IMR-90 (cell line): ENCODE measurements at regions not wholly inside any gene's neighbourhood (a gene's known extent, or its start where the extent isn't known, plus 50 kb on each side); places are given as distances from the start of the nearest gene placed in this dataset.

Source experiments
- ATAC-seq: fragments of 200-7000 bp; cut with Tn5 transposase; 2 replicates; pipeline ENCODE4 v1.9.1; 2020; ENCODE audit warnings: low read depth, mild to moderate bottlenecking, moderate library complexity
- BruUV-seq: library from RNA; stranded (reverse); fragments of 400-500 nt; replicated peaks from 2 replicates; lab custom pipeline; 2021; lab: Mats Ljungman, UMichigan
- CTCF ChIA-PET: fragments of 300-600 bp; formaldehyde crosslinking; extraction: SDS; loops from one replicate; lab custom pipeline; 2021; ENCODE audit warnings: antibody characterized with exemption; lab: Yijun Ruan, JAX
- POLR2A ChIA-PET: fragments of 300-600 bp; sonication (Branson Sonifier 250); formaldehyde crosslinking; loops from one replicate; lab custom pipeline; 2022; ENCODE audit warnings: antibody characterized with exemption; ENCODE audit not compliant: unreplicated experiment; lab: Charles Lee
- DNase-seq: peaks from one replicate; pipeline ENCODE4 v3.0.0; 2013
- H2AFZ ChIP-seq: replicated peaks from 2 replicates; pipeline ENCODE3; 2013; ENCODE audit warnings: low read length, mild to moderate bottlenecking; ENCODE audit not compliant: poor library complexity
- H2AK5ac ChIP-seq: 2 replicates; pipeline ENCODE4 v1.6.1; 2013; ENCODE audit warnings: low read depth, low read length, inconsistent platforms
- H2AK9ac ChIP-seq: replicated peaks from 2 replicates; pipeline ENCODE3; 2013; ENCODE audit warnings: mild to moderate bottlenecking, low read depth, low read length, moderate library complexity; ENCODE audit not compliant: poor library complexity
- H2BK120ac ChIP-seq: 2 replicates; pipeline ENCODE4 v1.6.1; 2013; ENCODE audit warnings: low read depth, low read length, inconsistent platforms
- H2BK15ac ChIP-seq: 3 replicates; pipeline ENCODE4 v1.6.1; 2013; ENCODE audit warnings: low read depth, low read length, inconsistent platforms
- H2BK20ac ChIP-seq: 2 replicates; pipeline ENCODE4 v1.6.1; 2013; ENCODE audit warnings: low read depth, mild to moderate bottlenecking, inconsistent platforms, low read length, moderate library complexity
- H2BK5ac ChIP-seq: 2 replicates; pipeline ENCODE4 v1.6.1; 2013; ENCODE audit warnings: mild to moderate bottlenecking, low read depth, low read length, inconsistent platforms; ENCODE audit not compliant: poor library complexity, severe bottlenecking
- H3K14ac ChIP-seq: replicated peaks from 2 replicates; pipeline ENCODE4 v1.6.1; 2013; ENCODE audit warnings: low read depth, low read length, inconsistent platforms
- H3K18ac ChIP-seq: 2 replicates; pipeline ENCODE4 v1.6.1; 2013; ENCODE audit warnings: low read depth, low read length, control low read depth
- H3K23ac ChIP-seq: 2 replicates; pipeline ENCODE4 v1.6.1; 2013; ENCODE audit warnings: low read depth, low read length, inconsistent platforms
- H3K27ac ChIP-seq: 2 replicates; pipeline ENCODE4 v1.5.1; 2013; ENCODE audit warnings: mild to moderate bottlenecking, control low read depth, low read length; ENCODE audit not compliant: insufficient read depth
- H3K27me3 ChIP-seq: 2 replicates; pipeline ENCODE4 v1.6.1; 2013; ENCODE audit warnings: low read length; ENCODE audit not compliant: control insufficient read depth, insufficient read depth
- H3K36me3 ChIP-seq: 2 replicates; pipeline ENCODE4 v1.6.1; 2013; ENCODE audit warnings: low read length, mixed read lengths; ENCODE audit not compliant: control insufficient read depth, insufficient read depth
- H3K4ac ChIP-seq: 2 replicates; pipeline ENCODE4 v1.6.1; 2013; ENCODE audit warnings: low read depth, low read length, inconsistent platforms
- H3K4me1 ChIP-seq: 2 replicates; pipeline ENCODE4 v1.6.1; 2013; ENCODE audit warnings: low read length, mixed read lengths; ENCODE audit not compliant: control insufficient read depth, insufficient read depth
- H3K4me2 ChIP-seq: 2 replicates; pipeline ENCODE4 v1.6.1; 2013; ENCODE audit warnings: low read depth, mild to moderate bottlenecking, control low read depth, low read length, moderate library complexity
- H3K4me3 ChIP-seq: 2 replicates; pipeline ENCODE4 v1.5.1; 2013; ENCODE audit warnings: low read depth, mild to moderate bottlenecking, control low read depth, low read length, moderate library complexity; ENCODE audit not compliant: insufficient read depth
- H3K56ac ChIP-seq: 2 replicates; pipeline ENCODE4 v1.6.1; 2013; ENCODE audit warnings: low read length, inconsistent platforms; ENCODE audit not compliant: insufficient read depth; ENCODE audit errors: extremely low read depth
- H3K79me1 ChIP-seq, 2 experiments: 2 replicates each; pipeline ENCODE4 v1.6.1; 2013; ENCODE audit warnings: low read length in 2 of 2, inconsistent platforms in 1 of 2, low read depth in 1 of 2
- H3K9ac ChIP-seq: 2 replicates; pipeline ENCODE4 v1.6.1; 2013; ENCODE audit warnings: low read depth, low read length, control low read depth
- H3K9me1 ChIP-seq: 2 replicates; pipeline ENCODE4 v1.6.1; 2013; ENCODE audit warnings: low read length, inconsistent platforms; ENCODE audit not compliant: insufficient read depth
- H3K9me3 ChIP-seq: 2 replicates; pipeline ENCODE4 v1.6.1; 2013; ENCODE audit warnings: low read length; ENCODE audit not compliant: control insufficient read depth, insufficient read depth
- H4K20me1 ChIP-seq: 2 replicates; pipeline ENCODE4 v1.6.1; 2013; ENCODE audit warnings: low read length, inconsistent platforms; ENCODE audit not compliant: insufficient read depth
- H4K5ac ChIP-seq: 2 replicates; pipeline ENCODE4 v1.6.1; 2013; ENCODE audit warnings: mild to moderate bottlenecking, low read depth, low read length, control low read depth
- H4K8ac ChIP-seq, 2 experiments: 2 replicates each; pipeline ENCODE4 v1.6.1; 2013; ENCODE audit warnings: low read depth in 2 of 2, low read length in 2 of 2, control low read depth in 1 of 2, inconsistent platforms in 1 of 2
- H4K91ac ChIP-seq: 2 replicates; pipeline ENCODE4 v1.6.1; 2013; ENCODE audit warnings: low read depth, low read length, inconsistent platforms; ENCODE audit not compliant: insufficient read depth
- BHLHE40 ChIP-seq: fragments of 150-350 bp; IDR thresholded peaks from 2 replicates; pipeline ENCODE4 v1.6.1; 2016; ENCODE audit warnings: mild to moderate bottlenecking, low read depth, low read length
- CEBPB ChIP-seq: IDR thresholded peaks from 2 replicates; pipeline ENCODE4 v1.6.1; 2012; ENCODE audit warnings: low read depth, low read length, improper control_type of control experiment
- ELK1 ChIP-seq: fragments of 150-350 bp; IDR thresholded peaks from 2 replicates; pipeline ENCODE4 v1.6.1; 2016; ENCODE audit warnings: low read depth, mild to moderate bottlenecking, low read length, moderate library complexity, borderline replicate concordance
- MAFK ChIP-seq: IDR thresholded peaks from 2 replicates; pipeline ENCODE4 v1.6.1; 2012; ENCODE audit warnings: low read depth, low read length, improper control_type of control experiment
- MAZ ChIP-seq: IDR thresholded peaks from 2 replicates; pipeline ENCODE4 v1.6.1; 2012; ENCODE audit warnings: low read depth, mild to moderate bottlenecking, low read length, improper control_type of control experiment, moderate library complexity, borderline replicate concordance
- NFE2L2 ChIP-seq: fragments of 150-350 bp; IDR thresholded peaks from 2 replicates; pipeline ENCODE4 v1.6.1; 2016; ENCODE audit warnings: low read depth, mild to moderate bottlenecking, low read length
- POLR2A ChIP-seq: IDR thresholded peaks from 2 replicates; pipeline ENCODE4 v1.6.1; 2012; ENCODE audit warnings: mild to moderate bottlenecking, low read depth, low read length
- RAD21 ChIP-seq: IDR thresholded peaks from 2 replicates; pipeline ENCODE4 v1.6.1; 2012; ENCODE audit warnings: low read length, improper control_type of control experiment
- RFX5 ChIP-seq: IDR thresholded peaks from 2 replicates; pipeline ENCODE4 v1.8.0; 2012; ENCODE audit warnings: low read depth, mild to moderate bottlenecking, low read length, moderate library complexity
- SMC3 ChIP-seq: fragments of 150-350 bp; IDR thresholded peaks from 2 replicates; pipeline ENCODE4 v1.6.1; 2016; ENCODE audit warnings: low read depth, mild to moderate bottlenecking, antibody characterized with exemption, low read length, moderate library complexity
- WGBS, 2 experiments: methylation state at CpG; one replicate each; pipeline versions ENCODE4 v1.1.5 to v1.1.7; 2013; ENCODE audit warnings: missing lambda C conversion rate in 2 of 2; ENCODE audit not compliant: insufficient read length in 1 of 2; ENCODE audit errors: extremely low coverage in 2 of 2; 5-methylcytosine and 5-hydroxymethylcytosine counted together
- dilution Hi-C: fragments of 300-500 bp; cut with HindIII; formaldehyde crosslinking; loops from one replicate; pipeline ENCODE4 v1.14.3; 2018; ENCODE audit warnings: low sequenced_read_pairs; ENCODE audit not compliant: unreplicated experiment
- in situ Hi-C: fragments of 300-500 bp; cut with MboI; formaldehyde crosslinking; loops from 3 replicates; pipeline ENCODE4 v1.14.3; 2019; ENCODE audit warnings: low sequenced_read_pairs, inconsistent platforms, mixed read lengths
- intact Hi-C: fragments of 100-400 bp; cut with micrococcal nuclease; formaldehyde crosslinking; loops from 2 replicates; pipeline ENCODE4 v1.10.0; 2022
- TF ChIP-seq, protein P1 (sequence below): conservative IDR thresholded peaks from 2 replicates; pipeline ENCODE4 v1.5.1; 2012; ENCODE audit warnings: mild to moderate bottlenecking, low read depth, low read length, improper control_type of control experiment

GRCh38 chr13:76570510-76570971 lies 315.7 kb downstream of the KCTD12 start:
- Histone ChIP-seq H2BK20ac (no peak overlapping the region), H4K8ac (no peak overlapping the region), H3K79me1 (no peaks in the 10 kb centered on the region), H3K4me3 (no peak overlapping the region), H3K4ac (no peak overlapping the region), H2BK120ac (no peak overlapping the region), H3K9me1 (no peaks in the 10 kb centered on the region), H3K4me1 (no peaks in the 10 kb centered on the region), H4K5ac (no peak overlapping the region), H3K4me2 (no peak overlapping the region), H3K18ac (no peak overlapping the region), H2BK15ac (no peak overlapping the region), H3K9me3 (peaks cover 4% of the 10 kb centered on the region; the same call in 1 of the 2 replicates), H2AK9ac (no peak overlapping the region), H2AK5ac (no peak overlapping the region), H3K9ac (no peak overlapping the region), H3K56ac (no peak overlapping the region), H4K91ac (no peak overlapping the region), H3K27me3 (peaks cover 3% of the 10 kb centered on the region; the same call in 1 of the 2 replicates), H2AFZ (no peak overlapping the region), H3K14ac (no peak overlapping the region), H3K23ac (no peak overlapping the region), H3K27ac (no peak overlapping the region), H4K20me1 (no peaks in the 10 kb centered on the region), H3K36me3 (no peaks in the 10 kb centered on the region), H2BK5ac (no peak overlapping the region)
- ATAC-seq (no peak), DNase-seq (no peak)
- POLR2A ChIA-PET = no interaction called here
- in situ Hi-C loops = no loop called here
- dilution Hi-C loops = no loop called here
- CTCF ChIA-PET = no interaction called here
- TF ChIP-seq BHLHE40 = no peak
- no peak for TF ChIP-seq POLR2A
- no peak for TF ChIP-seq MAZ
- TF ChIP-seq, protein P1, sequence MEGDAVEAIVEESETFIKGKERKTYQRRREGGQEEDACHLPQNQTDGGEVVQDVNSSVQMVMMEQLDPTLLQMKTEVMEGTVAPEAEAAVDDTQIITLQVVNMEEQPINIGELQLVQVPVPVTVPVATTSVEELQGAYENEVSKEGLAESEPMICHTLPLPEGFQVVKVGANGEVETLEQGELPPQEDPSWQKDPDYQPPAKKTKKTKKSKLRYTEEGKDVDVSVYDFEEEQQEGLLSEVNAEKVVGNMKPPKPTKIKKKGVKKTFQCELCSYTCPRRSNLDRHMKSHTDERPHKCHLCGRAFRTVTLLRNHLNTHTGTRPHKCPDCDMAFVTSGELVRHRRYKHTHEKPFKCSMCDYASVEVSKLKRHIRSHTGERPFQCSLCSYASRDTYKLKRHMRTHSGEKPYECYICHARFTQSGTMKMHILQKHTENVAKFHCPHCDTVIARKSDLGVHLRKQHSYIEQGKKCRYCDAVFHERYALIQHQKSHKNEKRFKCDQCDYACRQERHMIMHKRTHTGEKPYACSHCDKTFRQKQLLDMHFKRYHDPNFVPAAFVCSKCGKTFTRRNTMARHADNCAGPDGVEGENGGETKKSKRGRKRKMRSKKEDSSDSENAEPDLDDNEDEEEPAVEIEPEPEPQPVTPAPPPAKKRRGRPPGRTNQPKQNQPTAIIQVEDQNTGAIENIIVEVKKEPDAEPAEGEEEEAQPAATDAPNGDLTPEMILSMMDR = no peak
- no peak for TF ChIP-seq ELK1
- TF ChIP-seq SMC3 = no peak
- TF ChIP-seq MAFK = no peak
- no peak for TF ChIP-seq RFX5
- TF ChIP-seq RAD21 = no peak
- TF ChIP-seq CEBPB = no peak
- TF ChIP-seq NFE2L2 = no peak
- WGBS, 2 experiments = no CpG with 5 or more reads among the region's 1 CpG
- intact Hi-C loops = no loop called here
- no TSS peak for BruUV-seq
